GM21360 (cell line): ENCODE measurements at regions not wholly inside any gene's neighbourhood (a gene's known extent, or its start where the extent isn't known, plus 50 kb on each side); places are given as distances from the start of the nearest gene placed in this dataset.
A peak's percentile ranks its signal among the peaks of the same experiment; 100 is the strongest.

Experiments
- ATAC-seq: cut with Tn5 transposase; IDR thresholded peaks from one replicate; pipeline ENCODE4 v1.9.1; 2021; ENCODE audit warnings: mild to moderate bottlenecking, moderate library complexity; ENCODE audit not compliant: unreplicated experiment

GRCh38 chr3:72109327-72110259 is 324.6 kb upstream of the PROK2 start:
- no peak for ATAC-seq

GRCh38 chr3:72105306-72105705 is 320.4 kb upstream of the PROK2 start:
- no peak for ATAC-seq

GRCh38 chr3:72102112-72102616 is 317.2 kb upstream of the PROK2 start:
- ATAC-seq, result peak; percentile 56

- ATAC-seq, result no peak
Measured at GRCh38 chr3:72101494-72101893, 316.5 kb upstream of the PROK2 start.

GRCh38 chr3:72100601-72101187 is 315.7 kb upstream of the PROK2 start:
- peak; percentile 53 for ATAC-seq

- ATAC-seq, result no peak
Measured at GRCh38 chr3:72100080-72100511, 315.1 kb upstream of the PROK2 start.

- no peak for ATAC-seq
Measured at GRCh38 chr3:72099326-72100079, 314.6 kb upstream of the PROK2 start.

GRCh38 chr3:72097053-72097452 is 312.1 kb upstream of the PROK2 start:
- no peak for ATAC-seq

GRCh38 chr3:72095521-72095920 is 310.6 kb upstream of the PROK2 start:
- no peak for ATAC-seq

GRCh38 chr3:72093992-72094334 is 309.0 kb upstream of the PROK2 start:
- no peak for ATAC-seq

GRCh38 chr3:72093270-72093991 is 308.5 kb upstream of the PROK2 start:
- no peak for ATAC-seq

- no peak for ATAC-seq
Measured at GRCh38 chr3:72092778-72093177, 307.8 kb upstream of the PROK2 start.

GRCh38 chr3:72088486-72089025 is 303.6 kb upstream of the PROK2 start:
- ATAC-seq, result no peak

- ATAC-seq, result no peak
Measured at GRCh38 chr3:72087420-72087819, 302.5 kb upstream of the PROK2 start.

GRCh38 chr3:72086743-72087087 is 301.8 kb upstream of the PROK2 start:
- ATAC-seq, result no peak

- ATAC-seq, result no peak
Measured at GRCh38 chr3:72086042-72086742, 301.2 kb upstream of the PROK2 start.

- ATAC-seq, result no peak
Measured at GRCh38 chr3:72085036-72085435, 300.1 kb upstream of the PROK2 start.

- no peak for ATAC-seq
Measured at GRCh38 chr3:72082776-72083462, 298.0 kb upstream of the PROK2 start.

- ATAC-seq, result peak; percentile 50
Measured at GRCh38 chr3:72082186-72082715, 297.3 kb upstream of the PROK2 start.
